NB4 (cell line): ENCODE measurements at regions not wholly inside any gene's neighbourhood (a gene's known extent, or its start where the extent isn't known, plus 50 kb on each side); places are given as distances from the start of the nearest gene placed in this dataset.

Experiments used
- MAX ChIP-seq: IDR thresholded peaks from 2 replicates; pipeline ENCODE4 v1.6.1; 2011; ENCODE audit warnings: low read depth, low read length
- MYC ChIP-seq: IDR thresholded peaks from 2 replicates; pipeline ENCODE4 v1.6.1; 2011; ENCODE audit warnings: low read depth, low read length
- POLR2A ChIP-seq: IDR thresholded peaks from 2 replicates; pipeline ENCODE4 v1.6.1; 2011; ENCODE audit warnings: mild to moderate bottlenecking; ENCODE audit not compliant: insufficient read length; ENCODE audit errors: extremely low read depth
- TF ChIP-seq, protein P1 (sequence below): IDR thresholded peaks from one replicate; pipeline ENCODE4 v1.5.1; 2012; ENCODE audit warnings: low read depth, low read length

GRCh38 chr11:22558664-22559063, 67.0 kb downstream of the FANCF start:
- no peak for TF ChIP-seq POLR2A
- TF ChIP-seq, protein P1, sequence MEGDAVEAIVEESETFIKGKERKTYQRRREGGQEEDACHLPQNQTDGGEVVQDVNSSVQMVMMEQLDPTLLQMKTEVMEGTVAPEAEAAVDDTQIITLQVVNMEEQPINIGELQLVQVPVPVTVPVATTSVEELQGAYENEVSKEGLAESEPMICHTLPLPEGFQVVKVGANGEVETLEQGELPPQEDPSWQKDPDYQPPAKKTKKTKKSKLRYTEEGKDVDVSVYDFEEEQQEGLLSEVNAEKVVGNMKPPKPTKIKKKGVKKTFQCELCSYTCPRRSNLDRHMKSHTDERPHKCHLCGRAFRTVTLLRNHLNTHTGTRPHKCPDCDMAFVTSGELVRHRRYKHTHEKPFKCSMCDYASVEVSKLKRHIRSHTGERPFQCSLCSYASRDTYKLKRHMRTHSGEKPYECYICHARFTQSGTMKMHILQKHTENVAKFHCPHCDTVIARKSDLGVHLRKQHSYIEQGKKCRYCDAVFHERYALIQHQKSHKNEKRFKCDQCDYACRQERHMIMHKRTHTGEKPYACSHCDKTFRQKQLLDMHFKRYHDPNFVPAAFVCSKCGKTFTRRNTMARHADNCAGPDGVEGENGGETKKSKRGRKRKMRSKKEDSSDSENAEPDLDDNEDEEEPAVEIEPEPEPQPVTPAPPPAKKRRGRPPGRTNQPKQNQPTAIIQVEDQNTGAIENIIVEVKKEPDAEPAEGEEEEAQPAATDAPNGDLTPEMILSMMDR = no peak
- TF ChIP-seq MYC = no peak
- no peak for TF ChIP-seq MAX
